GM18951 (cell line): ENCODE measurements at regions not wholly inside any gene's neighbourhood (a gene's known extent, or its start where the extent isn't known, plus 50 kb on each side); places are given as distances from the start of the nearest gene placed in this dataset.

ENCODE experiments used
- POLR2A ChIP-seq: IDR thresholded peaks from 4 replicates; pipeline ENCODE4 v1.6.1; 2011; ENCODE audit warnings: mild to moderate bottlenecking; ENCODE audit not compliant: insufficient read length, insufficient read depth; ENCODE audit errors: extremely low read depth
- in situ Hi-C: fragments of 300-500 bp; cut with MboI; formaldehyde crosslinking; loops from one replicate; pipeline ENCODE4 v1.12.0; 2022; ENCODE audit warnings: low sequenced_read_pairs, mixed read lengths, inconsistent platforms; ENCODE audit not compliant: unreplicated experiment

DNA sequence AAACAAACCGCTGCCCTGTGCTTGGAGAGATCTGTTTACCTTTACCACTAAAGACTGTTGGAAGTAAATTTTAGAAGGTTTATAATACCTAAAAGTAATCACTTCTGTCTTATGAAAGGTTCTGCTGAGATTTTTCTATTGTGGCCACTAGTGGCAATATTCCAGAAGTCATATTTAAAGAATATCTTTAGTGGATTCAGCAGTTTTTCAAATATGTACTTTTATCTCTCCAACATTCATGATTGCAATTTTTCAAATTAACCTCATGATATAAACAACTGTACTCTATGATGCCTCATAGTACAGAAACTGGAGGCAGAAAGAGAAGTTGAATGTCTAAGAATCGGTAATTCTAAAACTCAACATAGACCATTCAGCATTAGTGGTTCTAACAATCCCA is 53.2 kb upstream of the USPL1 start:
- no peak for TF ChIP-seq POLR2A
- in situ Hi-C loops = loop anchor here (10.0 kb wide), 1 partner anchor 430 kb away; no protein-coding TSS in a partner anchor

DNA sequence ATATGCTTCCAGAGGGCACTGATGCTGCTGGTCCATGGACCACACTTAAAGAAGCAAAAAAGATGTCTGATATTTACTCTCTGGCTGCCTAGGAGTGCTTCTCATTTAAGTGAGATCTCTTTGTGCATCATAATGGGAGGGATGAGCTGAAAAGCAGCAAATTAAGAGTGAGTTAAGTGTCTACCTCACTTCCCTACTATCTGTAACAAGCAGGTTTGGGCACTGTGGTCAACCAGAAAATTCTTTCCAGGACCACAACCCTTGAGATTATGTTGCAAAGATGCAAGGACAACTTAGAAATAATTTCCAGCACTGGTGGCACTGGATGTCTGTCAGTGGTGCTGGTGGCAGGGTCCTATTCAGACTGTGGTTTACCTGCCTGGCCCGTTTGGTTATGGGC is 52.1 kb upstream of the USPL1 start:
- TF ChIP-seq POLR2A = no peak
- in situ Hi-C loops = loop anchor here (10.0 kb wide), 1 partner anchor 431 kb away; no protein-coding TSS in a partner anchor

GRCh38 chr13:30567072-30567471 is 50.6 kb upstream of the USPL1 start:
- in situ Hi-C loops = loop anchor here (10.0 kb wide), 1 partner anchor 432 kb away; no protein-coding TSS in a partner anchor

More at GRCh38 chr13:30567072-30567471, 50.6 kb upstream of the USPL1 start:
- TF ChIP-seq POLR2A = no peak
